ENCODE measurements at regions not wholly inside any gene's neighbourhood (a gene's known extent, or its start where the extent isn't known, plus 50 kb on each side); places are given as distances from the start of the nearest gene placed in this dataset.
A peak's percentile ranks its signal among the peaks of the same experiment; 100 is the strongest.

GRCh38 chr18:7466190-7466589, 100.9 kb upstream of the PTPRM start:
- Histone ChIP-seq H3K4me3 (ENCODE audit: low read depth, low read length) (no peak overlapping the region), H2AFZ (no peak overlapping the region), H3K4me2 (ENCODE audit: low read length) (no peak overlapping the region), H3K36me3 (ENCODE audit: control insufficient read depth, insufficient read depth, low read length) (no peaks in the 10 kb centered on the region), H3K27ac (no peak overlapping the region), H3K27me3 (ENCODE audit: control insufficient read depth, insufficient read depth, low read length) (no peaks in the 10 kb centered on the region), H3K9ac (no peak overlapping the region), H3K79me2 (no peaks in the 10 kb centered on the region), H3K9me3 (ENCODE audit: control insufficient read depth, low read length) (no peaks in the 10 kb centered on the region), H3K4me1 (no peaks in the 10 kb centered on the region)
- TF ChIP-seq, protein P1, sequence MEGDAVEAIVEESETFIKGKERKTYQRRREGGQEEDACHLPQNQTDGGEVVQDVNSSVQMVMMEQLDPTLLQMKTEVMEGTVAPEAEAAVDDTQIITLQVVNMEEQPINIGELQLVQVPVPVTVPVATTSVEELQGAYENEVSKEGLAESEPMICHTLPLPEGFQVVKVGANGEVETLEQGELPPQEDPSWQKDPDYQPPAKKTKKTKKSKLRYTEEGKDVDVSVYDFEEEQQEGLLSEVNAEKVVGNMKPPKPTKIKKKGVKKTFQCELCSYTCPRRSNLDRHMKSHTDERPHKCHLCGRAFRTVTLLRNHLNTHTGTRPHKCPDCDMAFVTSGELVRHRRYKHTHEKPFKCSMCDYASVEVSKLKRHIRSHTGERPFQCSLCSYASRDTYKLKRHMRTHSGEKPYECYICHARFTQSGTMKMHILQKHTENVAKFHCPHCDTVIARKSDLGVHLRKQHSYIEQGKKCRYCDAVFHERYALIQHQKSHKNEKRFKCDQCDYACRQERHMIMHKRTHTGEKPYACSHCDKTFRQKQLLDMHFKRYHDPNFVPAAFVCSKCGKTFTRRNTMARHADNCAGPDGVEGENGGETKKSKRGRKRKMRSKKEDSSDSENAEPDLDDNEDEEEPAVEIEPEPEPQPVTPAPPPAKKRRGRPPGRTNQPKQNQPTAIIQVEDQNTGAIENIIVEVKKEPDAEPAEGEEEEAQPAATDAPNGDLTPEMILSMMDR (IDR thresholded peaks at IDR 0.05): no peak

DNA sequence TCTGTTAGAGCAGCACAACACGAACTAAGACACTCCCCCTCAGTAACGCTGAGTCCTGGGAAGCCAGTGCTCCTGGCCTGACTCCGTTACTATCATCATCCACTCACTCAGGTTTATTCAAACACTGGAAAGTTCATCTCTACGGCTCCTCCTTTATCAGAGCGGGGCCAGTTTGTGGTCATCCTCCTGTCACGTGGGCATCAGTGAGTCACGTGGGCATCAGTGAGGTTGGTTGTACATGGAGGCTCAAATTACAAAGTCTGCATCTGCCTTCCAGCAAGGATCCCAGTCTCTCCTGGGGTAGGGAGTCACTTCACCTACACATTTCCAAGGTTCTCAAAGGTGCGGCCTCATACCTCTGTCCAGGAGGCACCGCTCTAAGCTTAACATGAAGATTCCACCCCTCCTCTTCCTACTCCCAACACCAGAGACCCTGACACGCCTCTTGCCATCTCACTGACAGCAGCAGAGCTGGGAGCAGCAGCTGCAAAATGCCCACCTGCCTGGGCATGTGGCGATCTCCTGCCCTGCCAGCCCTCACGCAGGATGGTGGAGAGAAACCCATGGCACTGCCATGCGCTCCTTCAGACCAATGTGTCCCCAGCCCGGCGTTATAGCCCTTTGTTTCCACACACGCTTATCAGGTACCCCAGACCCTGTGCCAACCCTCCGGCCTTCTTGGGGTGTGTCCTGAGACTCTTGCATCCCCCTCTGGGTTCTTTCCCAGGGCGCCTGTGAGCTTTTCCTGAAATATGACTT, 99.2 kb upstream of the PTPRM start:
- Histone ChIP-seq H3K4me1 (no peaks in the 10 kb centered on the region), H3K79me2 (no peaks in the 10 kb centered on the region), H3K4me3 (ENCODE audit: low read depth, low read length) (no peak overlapping the region), H3K27ac (no peak overlapping the region), H3K27me3 (ENCODE audit: control insufficient read depth, insufficient read depth, low read length) (no peaks in the 10 kb centered on the region), H3K9me3 (ENCODE audit: control insufficient read depth, low read length) (no peaks in the 10 kb centered on the region), H3K36me3 (ENCODE audit: control insufficient read depth, insufficient read depth, low read length) (no peaks in the 10 kb centered on the region), H2AFZ (peak overlapping the region; percentile 28), H3K4me2 (ENCODE audit: low read length) (no peak overlapping the region), H3K9ac (no peak overlapping the region)
- TF ChIP-seq, protein P1 (IDR thresholded peaks at IDR 0.05): no peak

- Histone ChIP-seq H3K4me2 (ENCODE audit: low read length) (no peak overlapping the region), H3K4me1 (no peaks in the 10 kb centered on the region), H3K79me2 (no peaks in the 10 kb centered on the region), H3K4me3 (ENCODE audit: low read depth, low read length) (no peak overlapping the region), H2AFZ (no peak overlapping the region), H3K27me3 (ENCODE audit: control insufficient read depth, insufficient read depth, low read length) (no peaks in the 10 kb centered on the region), H3K27ac (no peak overlapping the region), H3K9me3 (ENCODE audit: control insufficient read depth, low read length) (no peaks in the 10 kb centered on the region), H3K36me3 (ENCODE audit: control insufficient read depth, insufficient read depth, low read length) (no peaks in the 10 kb centered on the region), H3K9ac (no peak overlapping the region)
- TF ChIP-seq, protein P1 (IDR thresholded peaks at IDR 0.05): no peak
Measured at GRCh38 chr18:7470101-7470500, 97.0 kb upstream of the PTPRM start.

- no peak overlapping the region for H3K9ac ChIP-seq
- H3K27me3 ChIP-seq (ENCODE audit: control insufficient read depth, insufficient read depth, low read length): no peaks in the 10 kb centered on the region
- H2AFZ ChIP-seq: no peak overlapping the region
- no peak overlapping the region for H3K4me3 ChIP-seq (ENCODE audit: low read depth, low read length)
- no peaks in the 10 kb centered on the region for H3K9me3 ChIP-seq (ENCODE audit: control insufficient read depth, low read length)
- TF ChIP-seq, protein P1 (IDR thresholded peaks at IDR 0.05): no peak
- no peak overlapping the region for H3K4me2 ChIP-seq (ENCODE audit: low read length)
- H3K36me3 ChIP-seq (ENCODE audit: control insufficient read depth, insufficient read depth, low read length): no peaks in the 10 kb centered on the region
- H3K27ac ChIP-seq: no peak overlapping the region
- H3K4me1 ChIP-seq: no peaks in the 10 kb centered on the region
- no peaks in the 10 kb centered on the region for H3K79me2 ChIP-seq
Measured at GRCh38 chr18:7470503-7470902, 96.6 kb upstream of the PTPRM start.

- Histone ChIP-seq H3K4me2 (ENCODE audit: low read length) (no peak overlapping the region), H3K4me1 (no peaks in the 10 kb centered on the region), H2AFZ (peak overlapping the region; percentile 2), H3K27ac (no peak overlapping the region), H3K9ac (no peak overlapping the region), H3K36me3 (ENCODE audit: control insufficient read depth, insufficient read depth, low read length) (no peaks in the 10 kb centered on the region), H3K4me3 (ENCODE audit: low read depth, low read length) (no peak overlapping the region), H3K79me2 (no peaks in the 10 kb centered on the region), H3K9me3 (ENCODE audit: control insufficient read depth, low read length) (no peaks in the 10 kb centered on the region), H3K27me3 (ENCODE audit: control insufficient read depth, insufficient read depth, low read length) (no peaks in the 10 kb centered on the region)
- TF ChIP-seq, protein P1 (IDR thresholded peaks at IDR 0.05): no peak
Measured at GRCh38 chr18:7476386-7476785, 90.7 kb upstream of the PTPRM start.

All from parathyroid adenoma (tissue), 2 donors.